GM23248 (cell line): ENCODE measurements at regions not wholly inside any gene's neighbourhood (a gene's known extent, or its start where the extent isn't known, plus 50 kb on each side); places are given as distances from the start of the nearest gene placed in this dataset.
"Not testable (repeated sequence)": the region's sequence is repeated elsewhere in the genome, so short reads cannot be mapped to it uniquely, and the experiment has no call there.

ENCODE experiments used
- DNase-seq: peaks from one replicate; pipeline ENCODE4 v3.0.0-alpha.2; 2015
- H2AFZ ChIP-seq: fragments of 200-600 bp; sonication (generic); 2 replicates; pipeline ENCODE4 v1.6.1; 2016; ENCODE audit warnings: antibody characterized with exemption
- H3F3A ChIP-seq: fragments of 200-600 bp; sonication (generic); 2 replicates; pipeline ENCODE4 v1.6.1; 2016; ENCODE audit warnings: mild to moderate bottlenecking, antibody characterized with exemption, mixed run types; ENCODE audit not compliant: insufficient read depth
- H3K27ac ChIP-seq: fragments of 200-600 bp; sonication (generic); 2 replicates; pipeline ENCODE4 v1.5.1; 2016; ENCODE audit warnings: mild to moderate bottlenecking
- H3K27me3 ChIP-seq: fragments of 200-600 bp; sonication (generic); replicated peaks from 2 replicates; pipeline ENCODE4 v1.6.1; 2016; ENCODE audit warnings: mild to moderate bottlenecking; ENCODE audit not compliant: insufficient read depth
- H3K36me3 ChIP-seq: fragments of 200-600 bp; sonication (generic); 2 replicates; pipeline ENCODE4 v1.6.1; 2016; ENCODE audit warnings: low read depth, mild to moderate bottlenecking
- H3K4me1 ChIP-seq: fragments of 200-600 bp; sonication (generic); 2 replicates; pipeline ENCODE4 v1.6.1; 2016; ENCODE audit warnings: mild to moderate bottlenecking; ENCODE audit not compliant: insufficient read depth
- H3K4me2 ChIP-seq: fragments of 200-600 bp; sonication (generic); one replicate; pipeline ENCODE4 v1.6.1; 2016; ENCODE audit warnings: mild to moderate bottlenecking; ENCODE audit not compliant: unreplicated experiment
- H3K4me3 ChIP-seq: fragments of 200-600 bp; sonication (generic); 2 replicates; pipeline ENCODE4 v1.5.1; 2016; ENCODE audit warnings: mild to moderate bottlenecking
- H3K79me2 ChIP-seq: fragments of 200-600 bp; sonication (generic); 2 replicates; pipeline ENCODE4 v1.6.1; 2016; ENCODE audit warnings: mild to moderate bottlenecking; ENCODE audit not compliant: insufficient read depth
- H3K9ac ChIP-seq: fragments of 200-600 bp; sonication (generic); 2 replicates; pipeline ENCODE4 v1.6.1; 2016; ENCODE audit warnings: mild to moderate bottlenecking
- H3K9me2 ChIP-seq: fragments of 200-600 bp; sonication (generic); 2 replicates; pipeline ENCODE4 v1.6.1; 2016; ENCODE audit warnings: mixed run types, mild to moderate bottlenecking, moderate library complexity; ENCODE audit not compliant: insufficient read depth
- H3K9me3 ChIP-seq: fragments of 200-600 bp; sonication (generic); one replicate; pipeline ENCODE4 v1.6.1; 2017; ENCODE audit warnings: low read depth
- H4K20me1 ChIP-seq: fragments of 200-600 bp; sonication (generic); 2 replicates; pipeline ENCODE4 v1.6.0; 2016; ENCODE audit not compliant: insufficient read depth
- EZH2 ChIP-seq: fragments of 200-600 bp; sonication (generic); IDR thresholded peaks from 2 replicates; pipeline ENCODE4 v1.6.1; 2018; ENCODE audit warnings: antibody characterized with exemption, mild to moderate bottlenecking; ENCODE audit not compliant: insufficient read depth, poor library complexity, severe bottlenecking
- EZH2phosphoT487 ChIP-seq: fragments of 200-600 bp; sonication (generic); IDR thresholded peaks from 2 replicates; pipeline ENCODE4 v1.6.1; 2018; ENCODE audit warnings: antibody characterized with exemption, moderate library complexity, mild to moderate bottlenecking, low read depth; ENCODE audit not compliant: insufficient read depth
- WGBS, 2 experiments: methylation state at CpG; one replicate each; pipeline ENCODE4 v1.1.6; 2015 to 2017; ENCODE audit warnings: low lambda C conversion rate in 2 of 2, low coverage in 1 of 2; ENCODE audit errors: missing lambda C conversion rate in 2 of 2; 5-methylcytosine and 5-hydroxymethylcytosine counted together
- in situ Hi-C: fragments of 300-500 bp; cut with MboI; formaldehyde crosslinking; loops from 2 replicates; pipeline ENCODE4 v1.15.0; 2020

DNA sequence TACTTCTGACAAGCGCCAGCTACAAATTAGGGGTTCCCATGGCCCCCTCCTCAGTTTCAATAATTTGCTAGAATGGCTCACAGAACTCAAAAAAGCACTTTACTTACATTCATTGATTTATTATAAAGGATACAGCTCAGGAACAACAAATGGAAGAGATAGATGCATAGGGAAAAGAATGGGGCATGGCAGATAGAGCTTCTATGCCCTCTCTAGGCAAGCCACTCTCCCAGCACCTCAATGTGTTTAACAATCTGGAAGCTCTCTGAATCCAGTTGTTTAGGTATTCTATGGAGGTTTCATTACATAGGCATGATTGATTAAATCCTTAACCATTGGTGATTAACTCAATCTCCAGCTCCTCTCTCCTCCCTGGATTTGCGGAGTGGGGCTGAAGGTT is 184.5 kb upstream of the DAAM1 start:
- Histone ChIP-seq H3K9ac (no peak overlapping the region), H3F3A (no peaks in the 10 kb centered on the region), H4K20me1 (no peaks in the 10 kb centered on the region), H3K79me2 (no peaks in the 10 kb centered on the region), H3K4me2 (no peak overlapping the region), H3K4me1 (no peaks in the 10 kb centered on the region), H2AFZ (no peak overlapping the region), H3K9me2 (no peaks in the 10 kb centered on the region), H3K27me3 (no peaks in the 10 kb centered on the region), H3K4me3 (no peak overlapping the region), H3K27ac (no peak overlapping the region), H3K9me3 (no peaks in the 10 kb centered on the region), H3K36me3 (no peaks in the 10 kb centered on the region)
- WGBS, 2 experiments, result 58 to 65% methylated on average over 2 of the region's 2 CpGs
- no peak for TF ChIP-seq EZH2
- in situ Hi-C loops, result no loop called here
- peak; percentile 33 for DNase-seq

DNA sequence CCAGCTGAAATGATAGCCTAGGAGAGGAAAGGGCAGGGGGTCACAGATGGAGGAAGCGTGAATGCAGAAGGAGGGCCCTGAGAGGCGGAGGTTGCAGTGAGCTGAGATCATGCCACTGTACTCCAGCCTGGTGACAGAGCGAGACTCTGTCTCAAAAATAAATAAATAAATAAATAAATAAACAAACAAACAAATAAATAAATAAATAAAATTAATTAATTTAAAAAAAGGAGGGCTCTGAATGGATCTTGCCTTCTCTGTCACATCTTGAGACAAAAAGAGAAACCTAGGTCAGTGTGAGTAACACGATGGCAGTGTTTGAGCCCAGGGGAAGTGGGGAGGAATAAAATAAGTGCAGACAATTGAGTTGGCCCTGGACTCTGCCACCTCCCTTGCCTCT is 182.3 kb upstream of the DAAM1 start:
- in situ Hi-C loops, DNase-seq, H3K9me3 ChIP-seq, H3F3A ChIP-seq, H3K9me2 ChIP-seq, H4K20me1 ChIP-seq, H2AFZ ChIP-seq, H3K9ac ChIP-seq, H3K79me2 ChIP-seq, H3K4me2 ChIP-seq, H3K4me1 ChIP-seq, H3K27ac ChIP-seq, H3K4me3 ChIP-seq, H3K36me3 ChIP-seq, H3K27me3 ChIP-seq: not testable (repeated sequence)
- WGBS, 2 experiments, result 89 to 94% methylated on average over 4 of the region's 4 CpGs

DNA sequence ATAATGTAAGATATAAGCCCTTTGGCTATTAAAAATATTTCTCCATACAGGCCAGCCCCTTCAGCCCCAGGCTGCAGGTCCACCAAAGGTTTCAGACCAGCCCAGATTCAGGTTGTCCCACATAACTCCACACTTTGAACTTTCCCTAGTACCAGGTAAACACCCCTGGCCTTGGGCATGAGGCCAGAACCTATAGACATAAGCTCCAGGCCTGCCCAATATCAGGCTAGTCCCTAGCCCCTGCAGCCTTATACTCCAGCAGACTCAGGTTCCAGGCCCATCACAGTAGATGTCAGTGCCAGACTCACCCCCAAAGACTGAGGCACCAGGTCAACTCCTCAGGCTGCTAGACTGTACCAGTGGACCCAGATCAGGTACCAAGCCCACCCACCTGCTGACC is 178.5 kb upstream of the DAAM1 start:
- no peaks in the 10 kb centered on the region for H3K27me3 ChIP-seq
- DNase-seq, result no peak
- no peak overlapping the region for H3K4me3 ChIP-seq
- no peaks in the 10 kb centered on the region for H3K79me2 ChIP-seq
- H3F3A ChIP-seq, result peaks cover 8% of the 10 kb centered on the region
- no peak overlapping the region for H3K27ac ChIP-seq
- no peaks in the 10 kb centered on the region for H3K36me3 ChIP-seq
- TF ChIP-seq EZH2 (no peak), EZH2phosphoT487 (no peak)
- H2AFZ ChIP-seq, result no peak overlapping the region
- no peak overlapping the region for H3K9ac ChIP-seq
- no peaks in the 10 kb centered on the region for H3K9me2 ChIP-seq
- in situ Hi-C loops, result no loop called here
- H3K4me2 ChIP-seq, result no peak overlapping the region
- H3K4me1 ChIP-seq, result no peaks in the 10 kb centered on the region
- no peaks in the 10 kb centered on the region for H3K9me3 ChIP-seq
- H4K20me1 ChIP-seq, result no peaks in the 10 kb centered on the region

DNA sequence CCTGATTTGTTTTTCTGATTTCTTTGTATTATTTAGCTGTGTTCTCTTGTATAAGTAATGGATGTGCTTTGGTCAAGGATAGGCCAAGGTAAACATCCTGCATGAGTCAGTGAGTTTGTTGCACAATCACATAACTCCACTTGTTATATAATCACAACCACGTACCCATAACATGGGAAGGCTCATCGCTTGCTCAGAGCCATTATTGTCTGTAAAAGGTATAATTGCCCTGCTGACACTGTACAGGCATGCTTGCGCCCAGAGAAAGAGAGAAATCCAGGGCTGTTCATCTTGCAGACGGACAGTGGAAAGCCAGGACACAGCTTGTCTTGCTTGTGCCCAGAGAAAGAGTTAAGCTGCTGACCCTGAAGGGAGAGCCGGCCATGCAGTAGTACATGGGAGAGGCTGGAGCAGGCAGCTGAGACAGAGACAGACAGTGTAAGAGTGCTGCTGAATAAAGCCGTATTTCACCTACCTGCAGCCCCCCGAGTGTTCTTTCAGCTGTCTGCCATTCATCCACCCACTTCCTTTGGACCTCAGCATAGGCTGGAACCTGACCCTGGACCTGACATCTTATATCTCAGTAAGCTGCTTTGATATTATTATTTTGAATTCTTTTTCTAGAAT is 174.7 kb upstream of the DAAM1 start:
- in situ Hi-C loops, result no loop called here
- Histone ChIP-seq H3K79me2 (no peaks in the 10 kb centered on the region), H3K9me2 (no peaks in the 10 kb centered on the region), H3K4me2 (no peak overlapping the region), H3K27me3 (no peaks in the 10 kb centered on the region), H3K36me3 (no peaks in the 10 kb centered on the region), H3K27ac (no peak overlapping the region), H3K9ac (no peak overlapping the region), H4K20me1 (no peaks in the 10 kb centered on the region), H3K4me3 (no peak overlapping the region), H3F3A (peaks cover 8% of the 10 kb centered on the region), H2AFZ (no peak overlapping the region), H3K4me1 (no peaks in the 10 kb centered on the region), H3K9me3 (no peaks in the 10 kb centered on the region)
- WGBS, 2 experiments, result 60 to 62% methylated on average over 7 of the region's 7 CpGs
- DNase-seq, result peak; percentile 32
- TF ChIP-seq EZH2 (no peak), EZH2phosphoT487 (no peak)

DNA sequence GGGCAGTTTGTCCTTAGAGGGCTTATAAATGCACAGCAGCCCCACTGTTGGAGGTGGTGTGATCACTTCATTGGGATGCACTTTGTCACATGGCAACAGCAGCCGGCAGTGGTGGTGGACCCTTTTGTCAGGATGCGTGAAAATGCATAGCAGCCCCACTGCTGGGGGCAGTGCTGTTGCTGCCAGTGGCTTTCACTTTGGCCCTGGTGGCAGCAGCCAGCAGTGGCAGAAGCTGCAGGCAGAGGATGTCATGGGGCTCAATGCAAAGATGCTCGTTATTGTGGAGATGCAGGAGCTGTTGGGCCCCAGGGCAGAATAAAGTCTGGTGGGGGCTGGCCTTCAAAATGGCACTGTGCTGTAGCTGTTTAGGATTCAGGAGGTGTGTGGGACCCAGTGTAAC is 173.0 kb upstream of the DAAM1 start:
- WGBS, 2 experiments, result 69 to 79% methylated on average over 3 of the region's 3 CpGs
- in situ Hi-C loops, result no loop called here

More for the DNA sequence above, 173.0 kb upstream of the DAAM1 start:
- H3K9me3 ChIP-seq, result no peaks in the 10 kb centered on the region
- H3F3A ChIP-seq, result peaks cover 8% of the 10 kb centered on the region
- no peaks in the 10 kb centered on the region for H3K4me1 ChIP-seq
- no peaks in the 10 kb centered on the region for H3K36me3 ChIP-seq
- no peaks in the 10 kb centered on the region for H4K20me1 ChIP-seq
- H3K27me3 ChIP-seq, result no peaks in the 10 kb centered on the region
- no peak for TF ChIP-seq EZH2phosphoT487
- no peak for TF ChIP-seq EZH2
- DNase-seq, result no peak
- H3K4me3 ChIP-seq, result no peak overlapping the region
- H2AFZ ChIP-seq, result no peak overlapping the region
- H3K79me2 ChIP-seq, result no peaks in the 10 kb centered on the region
- H3K9ac ChIP-seq, result no peak overlapping the region
- no peak overlapping the region for H3K27ac ChIP-seq
- H3K4me2 ChIP-seq, result no peak overlapping the region
- no peaks in the 10 kb centered on the region for H3K9me2 ChIP-seq
